GM19239 (cell line): ENCODE measurements at regions not wholly inside any gene's neighbourhood (a gene's known extent, or its start where the extent isn't known, plus 50 kb on each side); places are given as distances from the start of the nearest gene placed in this dataset.
A peak's percentile ranks its signal among the peaks of the same experiment; 100 is the strongest.
"Not testable (repeated sequence)": the region's sequence is repeated elsewhere in the genome, so short reads cannot be mapped to it uniquely, and the experiment has no call there.

Experiments
- DNase-seq: peaks from one replicate; pipeline ENCODE4 v3.0.0; 2011; ENCODE audit warnings: low spot score; ENCODE audit not compliant: insufficient read length
- FAIRE-seq: peaks from 2 replicates; lab custom pipeline; 2011; peaks lifted over from hg19 to GRCh38; lab: Jason Lieb, UNC

DNA sequence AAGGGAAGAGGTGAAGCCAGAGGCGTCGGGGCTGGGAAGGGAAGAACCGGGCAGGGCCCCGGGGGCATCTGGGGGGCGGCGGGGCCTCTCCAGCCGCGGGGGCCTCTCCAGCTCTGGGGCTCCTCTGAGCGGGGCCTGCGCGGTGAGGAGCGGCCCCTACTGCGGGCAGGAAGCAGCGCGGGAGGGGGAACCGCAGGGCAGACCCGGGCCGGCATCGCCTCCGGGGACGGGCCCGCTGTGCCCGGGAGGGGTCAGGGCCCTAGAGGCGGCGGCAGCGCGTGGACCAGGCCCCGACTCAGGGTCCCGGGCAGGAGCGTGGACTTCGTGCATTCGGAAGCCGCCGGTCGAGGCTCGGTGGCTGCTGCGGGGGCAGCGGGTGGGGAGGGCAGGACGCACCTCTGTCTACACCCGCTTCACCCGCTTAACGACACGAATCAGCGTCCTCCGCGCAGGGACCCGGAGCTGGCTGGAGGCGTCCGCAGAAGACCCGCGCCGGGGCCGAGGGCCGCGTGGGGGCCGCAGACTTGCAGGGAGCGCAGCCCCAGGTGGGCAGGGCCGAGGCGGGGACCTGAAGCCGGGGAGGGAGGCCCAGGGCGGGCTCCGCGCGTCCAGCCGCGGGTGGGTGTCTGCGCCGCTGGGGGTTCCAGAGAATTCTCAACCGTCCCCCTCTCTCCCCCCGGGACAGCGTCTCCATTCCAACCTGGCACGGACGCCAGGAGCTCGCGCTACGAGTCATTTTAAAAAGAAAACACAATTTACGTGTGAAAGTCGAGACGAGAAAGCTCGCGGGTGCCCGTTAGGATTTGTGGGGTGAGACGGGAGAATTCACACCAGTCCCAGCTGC lies 345.0 kb downstream of the ADGRD1 start:
- not testable (repeated sequence) for FAIRE-seq, DNase-seq

GRCh38 chr12:131299370-131299701 lies 345.6 kb downstream of the ADGRD1 start:
- not testable (repeated sequence) for FAIRE-seq, DNase-seq

GRCh38 chr12:131303576-131303975 lies 349.9 kb downstream of the ADGRD1 start:
- FAIRE-seq: not testable (repeated sequence)

GRCh38 chr12:131304642-131305041 lies 350.9 kb downstream of the ADGRD1 start:
- not testable (repeated sequence) for DNase-seq, FAIRE-seq

More at GRCh38 chr12:131303576-131303975, 349.9 kb downstream of the ADGRD1 start:
- not testable (repeated sequence) for DNase-seq

DNA sequence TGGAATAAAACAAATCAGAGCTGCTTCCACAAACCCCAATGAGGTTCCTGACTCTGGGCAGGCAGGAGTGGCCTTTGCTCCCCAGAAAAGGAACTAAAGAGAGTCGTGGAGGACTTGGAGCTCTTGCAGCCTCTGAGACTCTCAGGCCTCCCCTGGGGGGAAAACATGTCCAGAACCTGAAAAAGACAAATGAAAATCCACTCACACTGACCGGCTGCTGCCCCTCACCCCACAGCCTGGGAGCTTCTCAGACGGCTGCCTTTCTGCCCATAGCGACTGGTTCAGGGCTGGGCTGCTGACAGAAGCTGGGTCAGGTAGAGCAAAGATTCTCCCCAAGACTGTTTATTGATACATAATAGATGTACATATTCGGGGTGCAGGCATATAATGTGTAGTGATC lies 356.0 kb downstream of the ADGRD1 start:
- no peak for DNase-seq
- no peak for FAIRE-seq

DNA sequence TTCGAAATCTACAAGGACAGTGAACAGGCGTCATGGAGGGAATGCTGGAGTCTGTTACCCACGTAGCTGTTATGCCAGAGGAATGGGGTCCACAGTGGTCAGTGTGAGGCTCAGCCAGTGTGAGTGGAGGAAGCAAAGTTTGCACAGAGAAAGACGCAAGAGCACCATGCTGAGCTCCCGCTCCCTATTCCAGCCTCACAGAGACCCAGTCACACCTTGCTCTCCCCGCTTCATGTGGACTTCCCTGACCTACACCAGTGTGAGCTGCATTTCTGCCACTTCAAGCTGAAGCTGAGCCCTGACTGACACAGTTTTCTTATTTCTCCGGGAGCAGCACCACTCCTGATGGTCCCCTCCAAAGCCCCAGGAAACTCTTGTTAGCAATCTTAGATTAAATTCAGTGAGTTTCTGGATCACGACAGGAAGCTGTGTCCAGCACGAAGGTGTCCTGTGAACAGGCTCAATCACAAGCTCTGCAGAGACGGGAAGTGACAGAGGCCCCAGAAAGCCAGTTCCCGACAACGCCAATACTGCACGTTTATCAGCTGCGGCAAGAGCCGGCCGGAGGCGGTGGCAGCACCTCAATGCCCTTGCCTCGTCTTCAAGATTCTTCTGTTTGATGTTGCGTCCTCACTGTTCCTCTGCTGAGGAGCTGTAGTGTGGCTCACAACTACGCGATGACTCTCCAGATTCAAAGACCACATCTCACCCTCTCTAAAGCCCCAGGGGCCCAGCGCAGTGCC lies 356.7 kb downstream of the ADGRD1 start:
- DNase-seq, FAIRE-seq: not testable (repeated sequence)

DNA sequence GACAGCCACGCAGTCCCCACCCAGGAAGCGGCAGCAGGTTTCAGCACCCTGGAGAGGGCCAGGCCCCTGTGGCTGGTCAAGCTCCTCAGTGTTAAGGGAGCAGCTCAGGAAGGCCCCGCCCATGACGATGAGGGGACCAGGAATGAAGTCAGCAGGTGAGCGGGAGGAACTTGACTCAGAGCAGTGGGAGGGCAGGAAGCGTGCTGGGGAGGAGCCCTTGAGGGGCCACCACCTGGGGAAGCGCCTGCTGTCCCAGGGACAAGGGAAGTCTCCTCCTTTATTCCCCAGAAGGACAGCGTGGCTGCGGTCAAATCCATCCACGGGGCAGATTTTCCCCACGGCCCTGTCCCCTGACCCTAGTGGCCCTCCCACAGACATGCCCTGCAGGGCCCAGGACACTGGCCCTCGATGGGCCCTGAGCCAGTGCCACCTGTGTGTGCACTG lies 357.6 kb downstream of the ADGRD1 start:
- not testable (repeated sequence) for FAIRE-seq, DNase-seq

GRCh38 chr12:131311764-131312163 lies 358.1 kb downstream of the ADGRD1 start:
- no peak for FAIRE-seq

DNA sequence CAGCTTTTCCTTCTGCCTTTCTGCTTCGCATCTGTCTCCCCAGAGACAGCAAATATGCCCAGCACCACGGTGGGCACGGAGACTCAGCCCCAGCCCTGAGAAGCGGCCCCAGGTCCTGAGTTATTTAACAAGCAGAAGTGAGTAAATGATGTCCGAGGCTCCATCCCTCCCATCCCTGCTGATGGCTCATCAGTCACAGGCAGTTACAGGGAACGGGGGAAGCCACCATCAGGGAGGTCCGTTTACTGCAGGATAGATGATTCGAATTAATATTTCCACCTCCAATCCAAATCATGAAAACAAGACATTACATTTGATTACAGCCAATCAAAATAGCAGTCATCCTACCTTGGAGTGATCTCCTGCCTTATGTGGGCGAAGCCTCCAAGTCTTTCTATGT lies 358.7 kb downstream of the ADGRD1 start:
- not testable (repeated sequence) for FAIRE-seq, DNase-seq

More at GRCh38 chr12:131311764-131312163, 358.1 kb downstream of the ADGRD1 start:
- DNase-seq: no peak

- DNase-seq: no peak
- no peak for FAIRE-seq
Observed at GRCh38 chr12:131312793-131313545, 359.3 kb downstream of the ADGRD1 start.

DNA sequence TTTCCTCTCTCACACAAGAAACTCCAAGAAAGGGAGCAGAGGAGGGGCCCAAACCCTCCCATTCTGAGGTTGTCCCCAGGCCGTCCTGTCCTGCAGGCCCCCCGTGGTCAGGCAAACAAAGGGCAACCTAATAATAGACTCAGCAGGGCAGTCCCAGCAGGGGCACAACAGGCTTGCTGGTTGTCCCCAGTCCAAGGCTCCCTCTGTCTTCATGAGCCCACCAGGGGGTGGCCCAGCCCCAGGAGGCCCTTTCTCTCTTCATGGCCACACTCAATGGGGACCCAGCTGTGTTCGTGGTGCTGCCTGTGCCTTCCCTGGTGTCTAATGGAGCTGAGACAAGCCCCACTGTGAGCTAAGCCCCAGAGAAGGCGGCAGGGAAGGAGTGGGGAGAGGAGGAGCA lies 359.9 kb downstream of the ADGRD1 start:
- FAIRE-seq (no peak), DNase-seq (no peak)

DNA sequence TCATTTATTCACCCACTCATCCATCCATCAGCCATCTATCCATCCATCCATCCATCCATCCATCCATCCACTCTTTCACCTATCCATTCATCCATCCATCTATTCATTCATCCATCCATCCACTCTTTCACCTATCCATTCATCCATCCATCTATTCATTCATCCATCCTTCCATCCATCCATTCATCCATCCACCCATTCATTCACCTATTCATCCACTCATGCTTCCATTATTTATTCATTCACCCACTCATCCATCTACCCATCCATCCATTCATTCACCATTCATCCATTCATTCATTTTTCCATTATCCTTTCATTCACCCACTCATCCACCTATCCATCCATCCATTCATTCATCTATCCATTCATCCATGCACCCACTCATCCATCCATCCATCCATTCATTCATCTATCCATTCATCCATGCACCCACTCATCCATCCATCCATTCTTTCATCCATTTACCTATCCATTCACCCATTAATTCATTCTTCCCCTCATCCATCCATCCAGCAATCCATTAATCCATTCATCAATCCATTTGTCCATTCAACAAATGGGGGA lies 360.9 kb downstream of the ADGRD1 start:
- no peak for FAIRE-seq

GRCh38 chr12:131315601-131316000 lies 361.9 kb downstream of the ADGRD1 start:
- FAIRE-seq (no peak), DNase-seq (no peak)

More for the DNA sequence above, 360.9 kb downstream of the ADGRD1 start:
- no peak for DNase-seq

DNA sequence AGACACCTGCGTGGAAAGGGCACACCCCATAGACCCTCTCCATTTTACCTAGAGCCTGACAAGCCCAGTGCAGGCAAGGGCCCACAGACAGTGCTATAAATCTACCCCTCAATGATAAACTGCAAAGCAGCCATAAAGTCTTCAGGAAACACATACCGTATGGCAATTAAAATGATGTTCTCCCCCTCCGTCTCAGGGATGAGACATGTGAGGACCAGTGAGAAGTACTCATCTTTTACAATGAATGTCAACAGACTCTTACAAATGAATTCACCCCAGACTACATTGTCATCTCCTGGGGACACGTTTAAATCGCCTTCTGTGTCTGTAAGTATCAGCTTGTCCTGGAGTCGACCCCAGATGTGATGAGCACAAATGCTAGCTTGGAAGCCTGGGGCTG lies 362.7 kb downstream of the ADGRD1 start:
- DNase-seq: no peak
- no peak for FAIRE-seq

- no peak for DNase-seq
- FAIRE-seq: no peak
Observed at GRCh38 chr12:131318045-131318685, 364.5 kb downstream of the ADGRD1 start.

GRCh38 chr12:131321988-131322387 lies 368.3 kb downstream of the ADGRD1 start:
- FAIRE-seq (peak; percentile 14), DNase-seq (no peak)

- not testable (repeated sequence) for FAIRE-seq, DNase-seq
Observed at GRCh38 chr12:131322460-131322859, 368.8 kb downstream of the ADGRD1 start.

GRCh38 chr12:131323879-131324278 lies 370.2 kb downstream of the ADGRD1 start:
- FAIRE-seq: no peak
- no peak for DNase-seq
